ENCODE measurements at regions not wholly inside any gene's neighbourhood (a gene's known extent, or its start where the extent isn't known, plus 50 kb on each side); places are given as distances from the start of the nearest gene placed in this dataset.

DNA sequence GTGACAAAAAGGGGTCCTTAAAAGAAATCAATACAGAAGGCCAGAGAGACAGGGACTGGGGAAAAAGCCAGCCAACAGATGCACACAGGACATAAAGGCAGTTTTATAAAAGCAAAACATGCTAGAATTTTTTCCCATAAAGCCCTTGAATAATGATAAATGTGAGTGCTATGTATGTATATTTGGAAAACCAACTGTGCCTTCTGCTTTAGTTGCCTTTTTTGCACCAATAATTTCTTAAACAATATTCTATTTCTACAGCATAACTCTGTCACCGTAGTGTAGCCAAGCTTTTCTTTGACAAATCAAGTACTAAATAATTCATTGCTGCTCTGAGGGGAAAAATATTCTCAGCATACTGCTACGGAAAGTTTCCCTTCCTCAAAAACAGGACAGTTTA lies 730.6 kb upstream of the NRSN1 start:
- Histone ChIP-seq H3K9me3 (no peaks in the 10 kb centered on the region), H3K9ac (ENCODE audit: low read depth in 2 of 2, low read length in 2 of 2) (no peak overlapping the region), H3K27ac (no peak overlapping the region), H3K27me3 (no peaks in the 10 kb centered on the region), H3K4me3 (no peak overlapping the region), H3K36me3 (no peaks in the 10 kb centered on the region), H3K4me1 (no peaks in the 10 kb centered on the region)
- TF ChIP-seq, protein P1, sequence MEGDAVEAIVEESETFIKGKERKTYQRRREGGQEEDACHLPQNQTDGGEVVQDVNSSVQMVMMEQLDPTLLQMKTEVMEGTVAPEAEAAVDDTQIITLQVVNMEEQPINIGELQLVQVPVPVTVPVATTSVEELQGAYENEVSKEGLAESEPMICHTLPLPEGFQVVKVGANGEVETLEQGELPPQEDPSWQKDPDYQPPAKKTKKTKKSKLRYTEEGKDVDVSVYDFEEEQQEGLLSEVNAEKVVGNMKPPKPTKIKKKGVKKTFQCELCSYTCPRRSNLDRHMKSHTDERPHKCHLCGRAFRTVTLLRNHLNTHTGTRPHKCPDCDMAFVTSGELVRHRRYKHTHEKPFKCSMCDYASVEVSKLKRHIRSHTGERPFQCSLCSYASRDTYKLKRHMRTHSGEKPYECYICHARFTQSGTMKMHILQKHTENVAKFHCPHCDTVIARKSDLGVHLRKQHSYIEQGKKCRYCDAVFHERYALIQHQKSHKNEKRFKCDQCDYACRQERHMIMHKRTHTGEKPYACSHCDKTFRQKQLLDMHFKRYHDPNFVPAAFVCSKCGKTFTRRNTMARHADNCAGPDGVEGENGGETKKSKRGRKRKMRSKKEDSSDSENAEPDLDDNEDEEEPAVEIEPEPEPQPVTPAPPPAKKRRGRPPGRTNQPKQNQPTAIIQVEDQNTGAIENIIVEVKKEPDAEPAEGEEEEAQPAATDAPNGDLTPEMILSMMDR (IDR thresholded peaks at IDR 0.05), result no peak
- DNase-seq, result no peak
- intact Hi-C loops (cut with DNase I), result no loop called here

DNA sequence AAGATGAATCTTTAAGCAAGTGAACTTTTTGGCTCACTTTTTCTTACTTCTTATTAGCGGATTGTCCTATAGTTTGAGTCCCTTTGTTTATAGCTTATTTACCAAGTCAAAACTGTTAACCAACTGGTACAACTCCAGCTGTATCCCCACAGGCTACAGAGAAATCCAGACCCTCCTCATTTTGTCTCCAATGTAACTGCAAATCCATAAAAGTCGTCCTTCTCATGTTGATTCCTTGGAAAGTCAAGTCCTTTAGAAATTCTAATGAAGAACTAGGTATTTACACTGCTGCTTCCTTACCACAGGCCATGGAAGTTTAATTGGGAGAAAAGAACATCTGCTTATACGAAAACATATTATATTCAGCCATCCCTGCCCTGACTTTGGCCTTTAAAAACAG lies 729.1 kb upstream of the NRSN1 start:
- no peak overlapping the region for H3K4me3 ChIP-seq
- H3K9ac ChIP-seq (ENCODE audit: low read depth in 2 of 2, low read length in 2 of 2), result no peak overlapping the region
- H3K27me3 ChIP-seq, result no peaks in the 10 kb centered on the region
- no peaks in the 10 kb centered on the region for H3K4me1 ChIP-seq
- no peak overlapping the region for H3K27ac ChIP-seq
- intact Hi-C loops (cut with DNase I), result no loop called here
- no peaks in the 10 kb centered on the region for H3K9me3 ChIP-seq
- DNase-seq, result no peak
- TF ChIP-seq, protein P1 (IDR thresholded peaks at IDR 0.05), result no peak
- no peaks in the 10 kb centered on the region for H3K36me3 ChIP-seq

DNA sequence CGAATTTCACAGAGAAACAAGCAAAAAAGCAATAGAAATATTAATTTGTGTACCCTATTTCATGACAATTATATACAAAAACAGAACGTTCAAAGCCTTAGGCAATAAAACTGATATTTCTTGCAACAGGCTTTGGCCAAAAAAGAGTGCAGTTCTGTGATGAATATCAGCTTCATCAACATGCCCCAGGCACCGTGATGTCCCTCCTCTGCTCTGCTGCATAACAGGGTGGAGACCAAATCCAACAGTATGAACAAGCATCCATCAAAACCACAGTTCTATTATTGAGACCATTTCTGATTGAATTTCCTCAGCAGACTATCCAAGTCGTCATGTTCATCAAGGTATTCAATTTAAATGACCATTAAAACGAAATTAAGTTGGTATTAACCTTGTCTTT lies 722.6 kb upstream of the NRSN1 start:
- Histone ChIP-seq H3K27ac (no peak overlapping the region), H3K9ac (ENCODE audit: low read depth in 2 of 2, low read length in 2 of 2) (no peak overlapping the region), H3K4me3 (no peak overlapping the region), H3K9me3 (no peaks in the 10 kb centered on the region), H3K4me1 (no peaks in the 10 kb centered on the region), H3K27me3 (no peaks in the 10 kb centered on the region), H3K36me3 (no peaks in the 10 kb centered on the region)
- intact Hi-C loops (cut with DNase I), result no loop called here
- TF ChIP-seq, protein P1 (IDR thresholded peaks at IDR 0.05), result no peak
- no peak for DNase-seq

DNA sequence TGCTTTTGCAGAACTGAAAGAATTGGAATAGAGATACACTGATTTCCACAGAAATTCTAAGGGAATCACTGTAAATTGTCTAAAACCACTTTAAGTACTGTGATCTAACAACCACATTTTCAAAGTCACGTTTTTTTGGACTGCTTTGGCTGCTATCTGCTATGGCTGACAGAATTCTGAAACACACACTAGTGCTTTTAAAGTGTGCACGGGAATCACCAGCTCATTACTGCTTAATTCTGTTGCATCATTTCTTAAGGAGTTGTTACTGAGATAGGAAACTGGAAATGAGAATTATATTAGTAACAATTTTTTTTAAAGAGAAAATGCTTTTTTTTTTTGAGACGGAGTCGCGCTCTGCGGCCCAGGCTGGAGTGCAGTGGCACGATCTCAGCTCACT lies 716.5 kb upstream of the NRSN1 start:
- no peak for DNase-seq
- Histone ChIP-seq H3K27me3 (no peaks in the 10 kb centered on the region), H3K36me3 (no peaks in the 10 kb centered on the region), H3K4me3 (no peak overlapping the region), H3K27ac (no peak overlapping the region), H3K9me3 (no peaks in the 10 kb centered on the region), H3K9ac (ENCODE audit: low read depth in 2 of 2, low read length in 2 of 2) (no peak overlapping the region), H3K4me1 (no peaks in the 10 kb centered on the region)
- intact Hi-C loops (cut with DNase I), result no loop called here
- TF ChIP-seq, protein P1 (IDR thresholded peaks at IDR 0.05), result no peak

DNA sequence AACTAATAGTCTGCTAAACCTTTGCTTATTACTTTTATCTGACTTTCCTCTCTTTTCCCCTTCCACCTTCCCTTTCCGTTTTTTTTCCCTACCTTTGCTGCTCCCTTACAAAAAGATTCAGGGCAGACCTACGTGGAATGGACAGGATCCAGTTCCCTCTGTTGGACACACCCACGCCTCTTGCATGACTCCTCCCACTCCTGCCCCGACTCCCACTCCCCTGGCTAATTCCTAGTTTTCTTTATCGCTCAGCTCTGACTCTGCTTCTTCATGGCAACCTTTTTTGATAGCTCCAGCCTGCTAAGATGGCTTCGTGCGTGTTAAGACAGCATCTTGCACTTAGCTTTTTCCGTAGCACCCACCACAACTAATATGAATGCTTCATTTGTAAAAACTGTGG lies 715.6 kb upstream of the NRSN1 start:
- intact Hi-C loops (cut with DNase I), result no loop called here
- Histone ChIP-seq H3K9ac (ENCODE audit: low read depth in 2 of 2, low read length in 2 of 2) (no peak overlapping the region), H3K27me3 (no peaks in the 10 kb centered on the region), H3K36me3 (no peaks in the 10 kb centered on the region), H3K27ac (no peak overlapping the region), H3K4me3 (no peak overlapping the region), H3K4me1 (no peaks in the 10 kb centered on the region), H3K9me3 (no peaks in the 10 kb centered on the region)
- no peak for DNase-seq
- TF ChIP-seq, protein P1 (IDR thresholded peaks at IDR 0.05), result no peak

DNA sequence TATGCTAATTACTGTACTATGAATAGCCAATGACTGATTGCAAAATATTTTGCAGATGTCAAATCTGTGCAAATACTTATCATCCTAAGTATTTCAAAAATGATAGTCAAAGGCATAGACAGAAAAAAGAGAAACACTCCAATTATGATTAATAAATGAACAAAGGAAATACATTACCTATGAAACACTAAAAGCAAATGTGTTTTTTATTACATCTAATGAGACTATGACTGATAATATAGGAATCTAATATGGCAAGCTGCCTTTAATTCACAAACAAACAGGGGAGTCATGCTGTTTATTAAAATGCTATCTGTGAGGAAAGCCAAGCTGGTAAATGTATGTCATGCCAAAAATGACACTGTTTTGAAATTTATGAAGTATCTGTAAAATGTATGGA lies 713.2 kb upstream of the NRSN1 start:
- Histone ChIP-seq H3K27me3 (no peaks in the 10 kb centered on the region), H3K9ac (ENCODE audit: low read depth in 2 of 2, low read length in 2 of 2) (no peak overlapping the region), H3K9me3 (no peaks in the 10 kb centered on the region), H3K27ac (no peak overlapping the region), H3K36me3 (no peaks in the 10 kb centered on the region), H3K4me3 (no peak overlapping the region), H3K4me1 (no peaks in the 10 kb centered on the region)
- DNase-seq, result no peak
- TF ChIP-seq, protein P1 (IDR thresholded peaks at IDR 0.05), result no peak
- intact Hi-C loops (cut with DNase I), result no loop called here
